ENCODE measurements at regions not wholly inside any gene's neighbourhood (a gene's known extent, or its start where the extent isn't known, plus 50 kb on each side); places are given as distances from the start of the nearest gene placed in this dataset.

GRCh38 chr2:146321175-146321574, 1523.7 kb upstream of the ACVR2A start:
- DNase-seq = no peak

GRCh38 chr2:146317959-146318358, 1526.9 kb upstream of the ACVR2A start:
- DNase-seq = no peak

GRCh38 chr2:146312899-146313298, 1531.9 kb upstream of the ACVR2A start:
- DNase-seq = no peak

GRCh38 chr2:146305164-146305563, 1539.7 kb upstream of the ACVR2A start:
- no peak for DNase-seq

- DNase-seq = no peak
Observed at GRCh38 chr2:146301287-146301686, 1543.5 kb upstream of the ACVR2A start.

- DNase-seq = no peak
Observed at GRCh38 chr2:146295080-146295670, 1549.7 kb upstream of the ACVR2A start.

GRCh38 chr2:146287281-146287680, 1557.5 kb upstream of the ACVR2A start:
- no peak for DNase-seq

GRCh38 chr2:146278881-146279280, 1565.9 kb upstream of the ACVR2A start:
- no peak for DNase-seq

- no peak for DNase-seq
Observed at GRCh38 chr2:146271131-146271831, 1573.5 kb upstream of the ACVR2A start.

GRCh38 chr2:146270618-146271017, 1574.2 kb upstream of the ACVR2A start:
- no peak for DNase-seq

- no peak for DNase-seq
Observed at GRCh38 chr2:146267093-146267492, 1577.7 kb upstream of the ACVR2A start.

GRCh38 chr2:146265656-146266055, 1579.2 kb upstream of the ACVR2A start:
- no peak for DNase-seq

GRCh38 chr2:146262606-146263005, 1582.2 kb upstream of the ACVR2A start:
- DNase-seq = no peak

- no peak for DNase-seq
Observed at GRCh38 chr2:146260551-146260950, 1584.3 kb upstream of the ACVR2A start.

- DNase-seq = no peak
Observed at GRCh38 chr2:146259816-146260215, 1585.0 kb upstream of the ACVR2A start.

- no peak for DNase-seq
Observed at GRCh38 chr2:146258071-146258470, 1586.8 kb upstream of the ACVR2A start.

GRCh38 chr2:146252119-146252518, 1592.7 kb upstream of the ACVR2A start:
- no peak for DNase-seq

GRCh38 chr2:146251328-146251727, 1593.5 kb upstream of the ACVR2A start:
- DNase-seq = no peak

- DNase-seq = peak; percentile 69
Observed at GRCh38 chr2:146246736-146247523, 1597.9 kb upstream of the ACVR2A start.

- DNase-seq = no peak
Observed at GRCh38 chr2:146246002-146246735, 1598.7 kb upstream of the ACVR2A start.

GRCh38 chr2:146244830-146245229, 1600.0 kb upstream of the ACVR2A start:
- no peak for DNase-seq

- no peak for DNase-seq
Observed at GRCh38 chr2:146244131-146244530, 1600.7 kb upstream of the ACVR2A start.

GRCh38 chr2:146241023-146241422, 1603.8 kb upstream of the ACVR2A start:
- DNase-seq = no peak

Data from NCI-H2029 (cell line).